ENCODE measurements at regions not wholly inside any gene's neighbourhood (a gene's known extent, or its start where the extent isn't known, plus 50 kb on each side); places are given as distances from the start of the nearest gene placed in this dataset.

- Mint-ChIP-seq H3K4me3 (ENCODE audit: unreplicated experiment) (no peak overlapping the region), H3K4me1 (ENCODE audit: unreplicated experiment) (no peaks in the 10 kb centered on the region), H3K36me3 (ENCODE audit: low read depth, unreplicated experiment) (no peaks in the 10 kb centered on the region), H3K27ac (ENCODE audit: unreplicated experiment) (no peak overlapping the region), H3K27me3 (ENCODE audit: unreplicated experiment) (peaks cover 1% of the 10 kb centered on the region), H3K9me3 (ENCODE audit: unreplicated experiment) (no peaks in the 10 kb centered on the region)
- TF ChIP-seq, protein P1, sequence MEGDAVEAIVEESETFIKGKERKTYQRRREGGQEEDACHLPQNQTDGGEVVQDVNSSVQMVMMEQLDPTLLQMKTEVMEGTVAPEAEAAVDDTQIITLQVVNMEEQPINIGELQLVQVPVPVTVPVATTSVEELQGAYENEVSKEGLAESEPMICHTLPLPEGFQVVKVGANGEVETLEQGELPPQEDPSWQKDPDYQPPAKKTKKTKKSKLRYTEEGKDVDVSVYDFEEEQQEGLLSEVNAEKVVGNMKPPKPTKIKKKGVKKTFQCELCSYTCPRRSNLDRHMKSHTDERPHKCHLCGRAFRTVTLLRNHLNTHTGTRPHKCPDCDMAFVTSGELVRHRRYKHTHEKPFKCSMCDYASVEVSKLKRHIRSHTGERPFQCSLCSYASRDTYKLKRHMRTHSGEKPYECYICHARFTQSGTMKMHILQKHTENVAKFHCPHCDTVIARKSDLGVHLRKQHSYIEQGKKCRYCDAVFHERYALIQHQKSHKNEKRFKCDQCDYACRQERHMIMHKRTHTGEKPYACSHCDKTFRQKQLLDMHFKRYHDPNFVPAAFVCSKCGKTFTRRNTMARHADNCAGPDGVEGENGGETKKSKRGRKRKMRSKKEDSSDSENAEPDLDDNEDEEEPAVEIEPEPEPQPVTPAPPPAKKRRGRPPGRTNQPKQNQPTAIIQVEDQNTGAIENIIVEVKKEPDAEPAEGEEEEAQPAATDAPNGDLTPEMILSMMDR (IDR thresholded peaks at IDR 0.05; ENCODE audit: unreplicated experiment) = no peak
- no peak for DNase-seq (ENCODE audit: low spot score)
These were observed 172.6 kb downstream of the KLF6 start for GRCh38 chr10:3612183-3613001.

GRCh38 chr10:3606309-3606708 is 178.7 kb downstream of the KLF6 start:
- no peaks in the 10 kb centered on the region for H3K36me3 Mint-ChIP-seq (ENCODE audit: low read depth, unreplicated experiment)
- no peaks in the 10 kb centered on the region for H3K4me1 Mint-ChIP-seq (ENCODE audit: unreplicated experiment)
- no peak overlapping the region for H3K4me3 Mint-ChIP-seq (ENCODE audit: unreplicated experiment)
- no peak for DNase-seq (ENCODE audit: low spot score)
- no peaks in the 10 kb centered on the region for H3K27me3 Mint-ChIP-seq (ENCODE audit: unreplicated experiment)
- TF ChIP-seq, protein P1 (IDR thresholded peaks at IDR 0.05; ENCODE audit: unreplicated experiment) = no peak
- H3K9me3 Mint-ChIP-seq (ENCODE audit: unreplicated experiment) = no peaks in the 10 kb centered on the region
- H3K27ac Mint-ChIP-seq (ENCODE audit: unreplicated experiment) = no peak overlapping the region

- H3K4me1 Mint-ChIP-seq (ENCODE audit: unreplicated experiment) = no peaks in the 10 kb centered on the region
- H3K9me3 Mint-ChIP-seq (ENCODE audit: unreplicated experiment) = no peaks in the 10 kb centered on the region
- no peak overlapping the region for H3K4me3 Mint-ChIP-seq (ENCODE audit: unreplicated experiment)
- DNase-seq (ENCODE audit: low spot score) = no peak
- TF ChIP-seq, protein P1 (IDR thresholded peaks at IDR 0.05; ENCODE audit: unreplicated experiment) = no peak
- no peak overlapping the region for H3K27ac Mint-ChIP-seq (ENCODE audit: unreplicated experiment)
- H3K27me3 Mint-ChIP-seq (ENCODE audit: unreplicated experiment) = no peaks in the 10 kb centered on the region
- H3K36me3 Mint-ChIP-seq (ENCODE audit: low read depth, unreplicated experiment) = no peaks in the 10 kb centered on the region
These were observed 179.1 kb downstream of the KLF6 start for GRCh38 chr10:3605882-3606281.

- DNase-seq (ENCODE audit: low spot score) = no peak
- Mint-ChIP-seq H3K9me3 (ENCODE audit: unreplicated experiment) (no peaks in the 10 kb centered on the region), H3K4me3 (ENCODE audit: unreplicated experiment) (no peak overlapping the region), H3K4me1 (ENCODE audit: unreplicated experiment) (no peaks in the 10 kb centered on the region), H3K36me3 (ENCODE audit: low read depth, unreplicated experiment) (no peaks in the 10 kb centered on the region), H3K27ac (ENCODE audit: unreplicated experiment) (no peak overlapping the region), H3K27me3 (ENCODE audit: unreplicated experiment) (peaks cover 2% of the 10 kb centered on the region)
- TF ChIP-seq, protein P1 (IDR thresholded peaks at IDR 0.05; ENCODE audit: unreplicated experiment) = no peak
These were observed 189.3 kb downstream of the KLF6 start for GRCh38 chr10:3595736-3596135.

GRCh38 chr10:3593611-3594010 is 191.4 kb downstream of the KLF6 start:
- Mint-ChIP-seq H3K9me3 (ENCODE audit: unreplicated experiment) (no peaks in the 10 kb centered on the region), H3K4me3 (ENCODE audit: unreplicated experiment) (no peak overlapping the region), H3K27ac (ENCODE audit: unreplicated experiment) (no peak overlapping the region), H3K27me3 (ENCODE audit: unreplicated experiment) (no peaks in the 10 kb centered on the region), H3K36me3 (ENCODE audit: low read depth, unreplicated experiment) (no peaks in the 10 kb centered on the region), H3K4me1 (ENCODE audit: unreplicated experiment) (no peaks in the 10 kb centered on the region)
- TF ChIP-seq, protein P1 (IDR thresholded peaks at IDR 0.05; ENCODE audit: unreplicated experiment) = no peak
- no peak for DNase-seq (ENCODE audit: low spot score)

Measured in endothelial cell (in vitro differentiated cells).